Esophagus squamous epithelium (tissue), 4 donors: ENCODE measurements at regions not wholly inside any gene's neighbourhood (a gene's known extent, or its start where the extent isn't known, plus 50 kb on each side); places are given as distances from the start of the nearest gene placed in this dataset.
"Not testable (repeated sequence)": the region's sequence is repeated elsewhere in the genome, so short reads cannot be mapped to it uniquely, and the experiment has no call there.

Experiments used
- POLR2A ChIP-seq, 4 donors: fragments of 450-650 bp; IDR thresholded peaks; one replicate each; pipeline ENCODE4 v1.6.1; 2017; ENCODE audit warnings: antibody characterized with exemption in 4 of 4, mild to moderate bottlenecking in 4 of 4, moderate library complexity in 3 of 4
- TF ChIP-seq, protein P1 (sequence below), 6 experiments: fragments of 450-650 bp in 4 of 6; fragments of 200-600 bp in 2 of 6; sonication (generic) in 2 of 6; IDR thresholded peaks; one replicate each; pipeline ENCODE4 v1.5.1; 2016 to 2019; ENCODE audit warnings: antibody characterized with exemption in 6 of 6, mild to moderate bottlenecking in 4 of 6, moderate library complexity in 4 of 6

DNA sequence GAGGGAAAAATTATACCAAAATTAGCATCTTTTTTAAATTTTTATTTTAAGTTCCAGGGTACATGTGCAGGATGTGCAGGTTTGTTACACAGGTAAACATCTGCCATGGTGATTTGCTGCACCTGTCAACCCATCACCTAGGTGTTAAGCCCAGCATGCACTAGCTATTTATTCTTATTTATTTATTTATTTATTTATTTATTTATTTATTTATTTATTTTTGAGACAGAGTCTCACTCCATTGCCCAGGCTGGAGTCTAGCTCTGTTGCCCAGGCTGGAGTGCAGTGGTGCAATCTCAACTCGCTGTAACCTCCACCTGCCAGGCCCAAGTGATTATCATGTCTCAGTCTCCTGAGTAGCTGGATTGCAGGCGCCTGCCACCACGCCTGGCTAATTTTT lies 137.7 kb upstream of the NEBL start:
- TF ChIP-seq, protein P1, sequence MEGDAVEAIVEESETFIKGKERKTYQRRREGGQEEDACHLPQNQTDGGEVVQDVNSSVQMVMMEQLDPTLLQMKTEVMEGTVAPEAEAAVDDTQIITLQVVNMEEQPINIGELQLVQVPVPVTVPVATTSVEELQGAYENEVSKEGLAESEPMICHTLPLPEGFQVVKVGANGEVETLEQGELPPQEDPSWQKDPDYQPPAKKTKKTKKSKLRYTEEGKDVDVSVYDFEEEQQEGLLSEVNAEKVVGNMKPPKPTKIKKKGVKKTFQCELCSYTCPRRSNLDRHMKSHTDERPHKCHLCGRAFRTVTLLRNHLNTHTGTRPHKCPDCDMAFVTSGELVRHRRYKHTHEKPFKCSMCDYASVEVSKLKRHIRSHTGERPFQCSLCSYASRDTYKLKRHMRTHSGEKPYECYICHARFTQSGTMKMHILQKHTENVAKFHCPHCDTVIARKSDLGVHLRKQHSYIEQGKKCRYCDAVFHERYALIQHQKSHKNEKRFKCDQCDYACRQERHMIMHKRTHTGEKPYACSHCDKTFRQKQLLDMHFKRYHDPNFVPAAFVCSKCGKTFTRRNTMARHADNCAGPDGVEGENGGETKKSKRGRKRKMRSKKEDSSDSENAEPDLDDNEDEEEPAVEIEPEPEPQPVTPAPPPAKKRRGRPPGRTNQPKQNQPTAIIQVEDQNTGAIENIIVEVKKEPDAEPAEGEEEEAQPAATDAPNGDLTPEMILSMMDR (IDR thresholded peaks at IDR 0.05) = not testable (repeated sequence)
- TF ChIP-seq POLR2A (IDR thresholded peaks at IDR 0.05) = not testable (repeated sequence)
